ENCODE measurements at regions not wholly inside any gene's neighbourhood (a gene's known extent, or its start where the extent isn't known, plus 50 kb on each side); places are given as distances from the start of the nearest gene placed in this dataset.

DNA sequence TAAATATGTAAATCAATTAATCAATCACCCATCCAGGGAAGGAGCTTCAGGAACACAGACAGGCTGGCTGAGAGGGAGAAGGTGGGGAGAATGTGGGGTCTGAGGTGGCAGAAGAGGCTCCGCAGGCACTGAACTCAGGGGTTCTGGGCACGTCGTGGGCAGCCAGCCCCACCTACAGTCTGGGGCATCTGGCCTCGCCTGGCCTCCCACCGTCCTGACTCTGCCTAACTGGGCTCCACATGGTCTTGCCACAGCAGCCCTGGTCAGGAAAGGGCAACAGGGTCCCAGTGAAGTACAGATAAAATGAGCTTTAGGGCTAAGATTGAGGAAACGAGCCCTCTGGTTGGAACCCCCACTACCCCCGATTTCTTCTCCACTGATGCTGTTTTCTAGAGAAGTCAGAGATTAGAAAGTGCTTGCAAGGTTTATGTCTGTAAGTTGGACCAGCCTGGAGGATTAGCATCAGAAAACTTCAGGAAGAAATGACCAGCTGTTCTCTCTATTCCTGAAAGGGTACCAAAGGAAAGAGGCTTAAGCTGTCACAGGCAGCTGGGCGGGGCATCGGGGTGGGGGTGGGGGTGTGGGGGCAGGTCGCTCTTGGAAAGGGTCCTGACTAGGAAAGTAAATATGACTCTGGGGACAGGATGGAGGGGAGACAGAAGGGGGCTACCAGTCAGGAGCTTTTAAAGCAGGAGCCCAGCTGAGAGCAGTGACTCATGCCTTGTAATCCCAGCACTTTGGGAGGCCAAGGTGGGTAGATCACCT lies 261.7 kb downstream of the BUD13 start:
- no peak for DNase-seq (ENCODE audit: low read depth in 3 of 3, low spot score in 2 of 3)

DNA sequence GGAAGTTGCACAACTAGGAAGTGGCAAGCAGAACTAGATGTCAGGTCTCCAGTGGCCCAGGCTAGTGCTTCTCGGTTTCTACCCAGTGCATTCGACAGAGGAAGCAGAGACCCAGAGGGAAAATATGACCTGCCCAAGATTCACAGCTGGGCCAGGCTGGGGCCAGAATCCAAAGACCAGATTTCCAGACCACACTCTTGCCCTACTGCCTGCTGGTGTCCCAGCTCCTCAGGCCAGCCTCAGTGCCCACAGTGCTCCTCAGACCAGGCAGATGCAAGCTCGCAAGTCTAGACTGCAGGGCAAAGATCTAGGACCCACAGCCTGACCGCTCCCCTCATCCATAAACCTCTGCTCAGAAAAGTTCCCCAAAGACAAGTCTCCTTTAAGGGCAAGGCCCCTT lies 262.6 kb downstream of the BUD13 start:
- no peak for DNase-seq (ENCODE audit: low read depth in 3 of 3, low spot score in 2 of 3)

DNA sequence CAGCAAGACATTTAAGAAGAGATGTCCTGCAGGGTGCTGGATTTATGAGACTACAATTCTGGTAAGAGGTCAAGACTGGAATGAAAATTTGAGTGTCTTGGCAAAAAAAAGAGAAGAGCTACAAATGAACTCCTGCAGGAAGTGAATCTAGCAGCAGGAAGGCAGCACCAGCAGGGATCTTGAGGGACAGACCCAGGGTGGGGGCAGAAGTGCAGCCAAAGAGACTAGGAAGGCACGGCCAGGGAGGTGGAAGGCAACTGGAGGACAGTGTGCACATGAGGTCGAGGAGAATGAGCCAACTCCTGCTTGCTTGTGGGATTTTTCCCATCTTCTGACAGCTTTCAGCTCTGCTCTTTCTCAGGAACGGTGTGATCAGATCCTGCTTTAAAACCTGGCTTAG lies 263.2 kb downstream of the BUD13 start:
- no peak for DNase-seq (ENCODE audit: low read depth in 3 of 3, low spot score in 2 of 3)

DNA sequence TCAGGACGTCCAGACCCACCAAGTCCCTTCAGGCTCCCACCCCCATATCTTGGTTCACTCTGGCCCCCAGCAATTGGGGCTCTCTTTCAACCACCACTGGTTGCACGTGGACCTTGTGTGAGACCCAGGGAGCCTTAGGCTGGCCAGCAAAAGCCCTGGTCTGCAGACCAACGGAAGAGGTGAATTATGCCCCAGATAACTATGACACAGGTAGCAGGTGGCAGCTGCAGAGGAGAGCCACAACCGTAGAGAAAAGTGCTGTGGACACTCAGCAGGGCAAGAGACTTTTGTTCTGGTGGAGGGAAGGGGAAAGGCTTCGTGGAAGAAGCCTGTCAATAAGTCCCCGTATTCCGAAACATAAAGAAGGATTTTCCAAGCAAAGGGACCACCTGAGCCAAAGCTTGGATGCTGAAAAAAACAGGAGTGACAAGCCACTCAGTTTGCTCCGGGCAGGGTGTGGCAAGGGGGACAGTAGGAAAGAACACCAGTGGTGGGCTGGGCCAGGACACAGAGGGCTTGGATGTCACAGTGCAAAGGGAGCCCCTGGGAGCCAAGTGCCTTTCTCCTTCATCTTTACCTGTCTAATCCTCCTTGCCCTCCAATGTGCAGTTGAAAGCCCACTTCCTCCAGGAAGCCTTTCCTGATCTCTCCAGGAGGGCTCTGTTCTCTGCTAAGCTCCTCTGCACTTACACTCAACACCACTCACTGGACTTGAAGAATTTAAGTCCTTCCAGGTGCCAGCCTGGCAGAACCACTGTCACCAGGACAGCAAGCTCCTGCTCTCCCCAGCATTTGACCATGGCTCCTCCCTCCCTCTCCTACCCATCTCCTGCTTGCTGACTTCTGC lies 264.7 kb downstream of the BUD13 start:
- no peak for DNase-seq (ENCODE audit: low read depth in 3 of 3, low spot score in 2 of 3)

DNA sequence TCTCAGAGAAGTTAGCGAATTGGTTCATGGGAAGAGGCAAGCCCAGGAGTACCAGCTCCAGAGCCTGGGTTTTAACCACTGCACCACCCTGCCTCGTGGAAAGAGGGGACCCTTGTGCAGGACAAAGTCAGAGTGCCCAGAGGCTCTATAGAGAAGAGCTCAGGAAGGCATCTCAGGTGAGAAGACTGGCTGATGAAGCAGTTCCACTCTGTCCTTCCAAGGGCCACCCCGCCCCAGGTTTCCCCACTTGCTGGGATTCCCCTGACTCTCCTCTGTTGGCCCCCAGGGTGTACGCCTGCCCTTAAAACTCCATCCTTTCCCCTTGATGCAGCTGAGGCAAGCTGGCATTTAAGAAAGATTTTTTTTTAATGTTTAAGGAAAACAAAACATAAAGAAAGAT lies 265.8 kb downstream of the BUD13 start:
- no peak for DNase-seq (ENCODE audit: low read depth in 3 of 3, low spot score in 2 of 3)

DNA sequence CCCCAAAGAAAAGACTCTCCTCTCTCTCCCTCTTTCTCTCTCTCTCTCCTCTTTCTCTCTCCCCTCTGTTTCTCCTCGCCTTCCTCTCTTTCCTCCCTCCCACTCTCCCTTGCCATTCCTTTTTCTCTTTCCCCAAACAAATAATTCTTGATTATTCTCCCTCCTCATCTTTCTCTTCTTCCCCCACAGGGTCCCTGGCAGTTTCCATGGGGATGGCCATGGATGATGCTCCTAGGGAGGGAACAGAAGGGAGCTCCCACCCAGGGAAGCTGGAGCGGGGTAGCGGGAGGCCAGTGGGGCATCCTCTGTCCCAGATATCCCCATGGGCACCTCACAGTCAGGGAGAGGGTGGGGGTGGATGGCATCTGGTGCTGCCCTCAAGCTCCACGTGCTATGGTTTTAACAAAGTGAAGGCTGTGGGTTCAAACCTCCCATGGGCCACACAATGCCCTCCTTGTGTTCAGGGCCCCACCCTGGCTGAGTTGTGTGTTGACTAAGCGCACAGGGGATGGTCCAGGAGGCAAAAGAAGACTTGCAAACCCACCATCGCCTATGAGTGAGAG lies 266.4 kb downstream of the BUD13 start:
- DNase-seq (ENCODE audit: low read depth in 3 of 3, low spot score in 2 of 3) = no peak

DNA sequence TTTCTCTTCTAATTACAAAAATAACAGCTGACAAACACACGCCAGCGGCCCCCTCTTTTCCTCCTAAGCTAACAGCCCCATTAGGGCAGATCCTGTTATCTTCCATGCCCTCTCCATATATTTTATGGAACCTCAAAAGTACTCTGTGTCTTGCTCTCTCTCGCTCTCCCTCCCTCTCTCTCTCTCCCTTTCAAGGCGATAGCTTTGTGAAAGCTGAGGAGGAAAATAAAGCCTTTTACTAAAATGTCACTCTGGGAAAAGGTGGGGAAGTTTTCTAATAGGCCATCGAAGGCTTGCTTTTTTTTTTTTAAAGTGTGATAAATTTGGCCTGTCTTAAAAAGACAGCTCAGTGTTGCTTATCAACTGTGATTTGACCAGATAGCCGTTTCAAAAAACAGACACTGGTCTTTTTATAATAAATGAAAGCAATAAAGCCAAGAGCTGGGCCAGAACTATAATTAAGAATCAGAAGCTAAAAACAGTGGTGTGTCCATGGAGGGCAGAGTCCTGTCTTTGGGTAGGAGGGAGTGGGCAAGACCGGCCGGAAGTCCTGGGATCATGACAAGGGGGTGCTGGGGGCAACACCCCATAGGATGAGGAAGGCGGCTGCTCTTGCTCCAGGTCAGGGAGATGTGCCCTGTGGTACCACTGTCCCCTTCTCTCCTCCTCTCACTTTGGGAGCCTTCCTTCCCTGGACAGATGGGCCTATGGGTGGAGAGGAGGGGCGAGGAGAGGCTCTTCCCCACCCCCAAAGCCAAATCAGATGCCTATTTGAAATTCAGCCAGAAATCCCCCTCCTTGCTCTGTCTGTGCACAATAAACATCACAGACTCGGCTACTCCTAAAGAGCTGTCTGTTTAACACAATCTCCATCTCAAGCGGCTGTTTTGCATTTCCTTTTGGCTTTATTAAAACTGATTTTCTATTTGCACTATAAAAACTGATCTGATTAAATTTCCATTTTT lies 267.2 kb downstream of the BUD13 start:
- no peak for DNase-seq (ENCODE audit: low read depth in 3 of 3, low spot score in 2 of 3)

DNA sequence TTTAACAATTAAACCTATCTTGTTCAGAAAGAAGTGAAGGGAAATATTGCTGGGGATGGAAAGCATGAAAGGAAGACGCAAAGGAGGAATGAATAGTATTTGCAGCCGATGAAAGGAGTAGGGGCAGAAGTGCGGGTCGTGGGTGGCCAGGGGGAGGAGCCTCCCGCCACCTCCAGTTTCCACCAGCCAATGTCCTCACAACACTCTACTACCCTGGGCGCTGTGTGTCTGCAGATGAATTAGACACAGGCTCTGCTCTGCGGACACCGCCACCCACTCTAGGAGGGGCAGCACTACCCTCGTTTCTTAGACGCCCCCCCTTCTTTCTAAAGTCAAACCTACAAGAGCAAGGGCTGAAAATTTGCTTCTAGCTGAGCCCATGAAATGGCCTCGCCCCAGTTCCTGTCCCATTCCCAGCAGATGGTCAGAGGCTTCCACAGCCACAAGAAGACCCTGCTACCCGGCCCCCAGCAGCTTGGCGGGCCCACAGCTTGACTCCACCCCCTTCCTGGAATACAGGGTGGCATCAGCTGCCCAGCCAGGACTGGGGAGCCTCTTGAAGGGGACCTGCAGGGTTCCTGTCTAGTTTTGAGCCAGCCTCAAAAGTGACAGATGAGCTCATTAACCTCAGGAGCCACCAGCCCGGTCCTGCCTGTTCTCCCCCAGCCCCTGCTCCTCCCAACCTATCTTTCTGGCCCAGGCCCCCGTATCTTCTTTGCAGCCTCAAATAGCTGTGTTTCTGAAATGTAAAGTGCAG lies 268.1 kb downstream of the BUD13 start:
- no peak for DNase-seq (ENCODE audit: low read depth in 3 of 3, low spot score in 2 of 3)

DNA sequence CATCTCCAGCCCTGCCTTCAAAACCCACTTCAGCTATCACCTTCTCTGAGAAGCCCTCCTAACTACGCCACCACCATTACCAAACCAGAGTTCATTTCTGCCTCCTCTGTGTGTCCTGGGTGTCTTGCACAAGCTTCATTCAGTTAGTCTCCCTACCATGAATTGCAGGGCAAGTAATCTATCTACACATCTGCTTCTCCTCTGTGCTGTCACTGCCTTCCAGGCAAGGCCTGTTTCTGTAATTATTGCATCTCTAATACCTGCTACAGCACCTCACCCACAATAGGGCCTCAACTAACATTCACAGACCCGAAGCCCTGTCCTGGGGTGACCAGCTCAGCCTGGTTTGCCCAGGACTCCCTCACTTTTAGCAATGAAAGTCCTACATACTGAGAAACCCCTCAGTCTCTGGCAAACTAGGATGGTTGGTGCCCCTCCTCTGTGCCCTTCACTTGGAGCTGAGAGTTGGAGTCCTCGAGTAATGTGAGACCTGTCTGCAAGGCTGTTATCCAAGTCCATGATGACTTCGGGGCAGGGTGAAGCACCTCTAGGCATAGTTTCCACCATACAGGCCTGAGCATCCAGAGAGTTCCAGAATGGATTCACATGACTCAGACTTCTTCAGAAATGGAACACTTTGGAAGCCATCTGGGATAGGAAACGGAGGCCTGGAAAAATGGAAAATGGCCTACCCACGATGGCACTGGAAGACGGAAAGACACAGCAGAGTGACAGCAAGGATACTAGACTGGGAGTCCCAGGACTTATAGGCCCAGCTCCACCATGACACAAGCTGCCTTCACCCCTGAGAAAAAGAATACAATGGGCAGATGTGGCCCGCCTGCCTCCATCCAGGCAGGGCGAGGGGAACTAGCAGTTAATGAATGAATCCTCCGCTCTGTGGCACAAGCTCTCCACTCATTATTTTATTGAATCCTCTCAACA lies 269.3 kb downstream of the BUD13 start:
- no peak for DNase-seq (ENCODE audit: low read depth in 3 of 3, low spot score in 2 of 3)

DNA sequence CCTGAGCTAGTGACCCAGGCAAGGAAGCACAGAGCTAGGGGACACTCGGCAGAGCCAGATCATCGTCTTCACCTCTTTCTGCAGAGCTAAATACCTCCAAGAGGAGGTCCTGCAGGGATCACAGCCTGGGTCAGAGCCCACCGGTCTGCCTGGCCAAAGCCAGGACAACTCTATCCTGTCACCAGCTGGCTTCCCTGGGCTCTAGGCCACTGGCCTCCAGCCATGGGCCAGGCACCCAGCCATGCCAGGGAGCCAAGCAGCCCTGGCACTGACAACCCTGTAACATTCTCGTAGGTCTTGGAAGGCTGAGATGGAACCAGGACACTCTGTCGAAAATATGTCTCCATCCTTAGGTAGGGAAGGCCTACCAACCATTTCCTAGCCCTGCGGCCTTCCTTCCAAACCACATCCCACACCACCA lies 270.1 kb downstream of the BUD13 start:
- DNase-seq (ENCODE audit: low read depth in 3 of 3, low spot score in 2 of 3) = no peak

DNA sequence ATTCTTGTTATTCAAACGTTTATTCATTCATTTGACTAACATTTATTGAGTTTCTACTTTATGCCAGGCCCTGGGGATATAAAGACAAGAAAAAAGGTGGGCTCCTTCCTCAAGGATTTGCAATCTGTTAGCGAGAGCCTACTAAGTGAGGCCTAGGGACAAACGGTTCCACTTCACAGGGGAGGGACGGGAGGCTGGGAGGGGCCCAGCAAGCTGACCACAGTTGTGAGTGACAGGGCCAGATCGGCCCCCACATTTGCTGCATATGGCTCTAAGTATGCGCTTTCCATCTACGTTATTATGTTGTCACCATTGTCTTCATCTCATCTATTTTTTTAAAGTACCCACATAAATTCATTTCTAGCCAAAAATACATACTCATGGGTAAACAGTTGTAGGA lies 271.1 kb downstream of the BUD13 start:
- DNase-seq (ENCODE audit: low read depth in 3 of 3, low spot score in 2 of 3) = no peak

DNA sequence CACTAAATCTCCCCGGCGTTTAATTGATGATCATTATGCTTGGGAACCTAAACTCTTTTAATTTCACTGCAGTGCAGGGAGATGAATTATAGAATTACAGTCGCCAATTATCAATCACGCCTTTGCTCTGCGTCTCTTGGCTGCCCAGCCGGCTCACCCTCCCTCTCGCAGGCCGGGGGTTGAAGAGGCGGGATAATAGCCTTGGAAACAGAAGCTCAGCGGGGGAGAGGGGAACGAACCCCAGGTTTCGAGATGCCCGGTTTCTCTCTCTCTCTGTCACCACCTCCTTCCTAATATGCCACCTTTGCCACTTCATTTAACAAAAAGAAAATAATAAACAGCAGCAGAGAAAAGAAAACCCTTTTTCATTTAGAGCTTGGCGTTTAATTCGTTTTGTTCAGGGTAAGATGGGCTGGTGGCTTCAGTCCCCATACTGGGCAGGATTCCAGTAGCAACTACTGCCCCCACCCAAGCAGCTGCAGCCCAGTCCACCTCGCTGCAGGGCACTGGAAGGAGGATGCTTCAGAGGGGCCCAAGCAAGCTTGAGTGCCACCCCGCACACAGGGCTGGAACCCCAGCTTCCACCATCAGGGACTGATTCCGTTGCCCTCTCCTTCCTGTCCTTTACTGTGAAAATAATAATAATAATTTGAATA lies 271.7 kb downstream of the BUD13 start:
- no peak for DNase-seq (ENCODE audit: low read depth in 3 of 3, low spot score in 2 of 3)

DNA sequence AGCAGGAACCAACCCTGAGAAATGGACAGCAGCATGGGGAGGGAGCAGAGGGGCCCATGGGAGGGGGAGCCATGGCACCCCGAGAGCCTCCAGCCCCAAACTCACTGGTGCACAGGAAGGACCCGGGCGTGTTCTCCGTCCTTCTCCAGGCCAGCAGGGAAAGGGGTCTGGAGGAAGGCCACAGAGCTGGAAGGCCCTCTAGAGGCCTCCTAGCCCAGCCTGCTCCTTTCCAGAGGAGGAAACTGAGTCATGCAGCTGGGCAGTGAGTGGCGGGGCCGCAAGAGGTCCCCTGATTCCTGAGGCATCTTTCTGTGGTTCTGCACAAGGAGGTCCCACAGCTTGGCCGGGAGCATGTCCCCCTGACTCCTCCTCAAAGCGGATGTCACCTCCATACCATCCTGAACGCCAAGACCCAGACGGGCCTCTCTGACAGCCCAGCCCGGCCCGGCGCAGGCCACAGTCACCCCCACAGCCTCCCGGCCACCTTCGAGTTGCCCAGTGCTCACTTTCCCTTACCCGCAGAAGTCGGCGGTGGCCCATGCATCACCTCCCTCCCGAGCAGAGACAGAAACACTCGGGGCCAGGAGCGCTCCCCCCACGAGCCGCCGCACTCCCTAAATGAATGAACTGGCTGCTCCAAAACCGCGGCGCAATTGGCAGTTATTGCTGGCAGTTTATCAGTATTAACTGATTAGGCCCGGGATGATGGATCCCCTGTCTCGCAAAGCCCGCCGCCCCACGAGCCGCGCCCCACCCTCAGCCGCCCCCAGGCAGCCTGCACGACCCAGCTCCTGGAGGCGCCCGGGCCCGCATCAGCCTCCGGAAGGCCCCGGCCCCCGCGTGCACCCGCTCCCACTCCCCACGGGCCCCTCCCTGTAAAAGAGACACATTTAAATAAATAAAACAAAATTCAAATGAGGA lies 272.5 kb downstream of the BUD13 start:
- no peak for DNase-seq (ENCODE audit: low read depth in 3 of 3, low spot score in 2 of 3)

DNA sequence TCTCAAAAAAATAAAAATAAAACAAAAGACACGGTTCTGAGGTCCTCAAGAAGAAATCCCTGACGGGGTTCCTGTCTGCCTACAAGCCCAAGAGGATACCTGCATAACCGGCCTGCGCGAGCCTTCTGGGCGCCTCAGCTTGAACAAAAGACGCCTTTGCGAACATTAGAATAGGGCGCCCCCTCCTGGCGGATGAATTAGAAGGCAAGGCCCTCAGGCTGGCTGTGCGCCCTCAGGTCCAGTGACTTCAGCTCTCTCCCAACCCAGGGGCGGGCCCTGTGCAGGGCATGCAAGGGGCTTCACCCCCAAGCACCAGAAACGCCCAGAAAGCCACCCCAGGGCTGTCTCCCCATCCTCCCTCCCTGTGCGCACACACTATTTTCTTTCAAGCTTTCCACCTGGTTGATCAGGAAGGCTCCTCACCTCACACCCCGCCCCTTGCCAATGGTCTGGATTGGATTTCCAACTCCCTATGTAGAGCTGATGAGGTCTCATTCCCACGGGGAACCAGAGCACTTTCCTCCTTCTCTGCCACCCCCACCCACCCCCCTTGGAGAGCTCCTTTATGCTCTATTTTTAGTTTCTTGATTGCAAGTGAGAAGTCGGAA lies 273.3 kb downstream of the BUD13 start:
- DNase-seq (ENCODE audit: low read depth in 3 of 3, low spot score in 2 of 3) = peak; percentile 60 to 84 (median 81)

DNA sequence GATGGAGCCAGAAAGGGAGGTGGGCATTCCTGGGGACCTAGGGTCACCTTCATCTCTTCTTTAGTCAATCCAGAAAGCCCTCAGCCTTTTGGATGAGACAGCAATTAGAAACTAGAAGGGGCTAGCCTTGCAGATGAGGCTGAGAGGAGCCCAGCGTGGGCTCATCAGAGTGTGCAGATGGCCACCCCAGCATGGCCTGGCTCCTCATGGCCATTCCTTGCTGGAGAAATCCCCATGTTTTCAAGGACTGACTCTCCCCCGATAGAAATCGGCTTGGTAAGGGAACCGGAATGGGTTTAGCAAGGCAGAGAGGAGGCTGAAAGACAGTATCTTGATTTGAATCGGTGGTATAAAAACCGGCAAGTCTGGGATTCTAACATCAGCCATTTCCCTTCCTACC lies 274.6 kb downstream of the BUD13 start:
- DNase-seq (ENCODE audit: low read depth in 3 of 3, low spot score in 2 of 3) = no peak

DNA sequence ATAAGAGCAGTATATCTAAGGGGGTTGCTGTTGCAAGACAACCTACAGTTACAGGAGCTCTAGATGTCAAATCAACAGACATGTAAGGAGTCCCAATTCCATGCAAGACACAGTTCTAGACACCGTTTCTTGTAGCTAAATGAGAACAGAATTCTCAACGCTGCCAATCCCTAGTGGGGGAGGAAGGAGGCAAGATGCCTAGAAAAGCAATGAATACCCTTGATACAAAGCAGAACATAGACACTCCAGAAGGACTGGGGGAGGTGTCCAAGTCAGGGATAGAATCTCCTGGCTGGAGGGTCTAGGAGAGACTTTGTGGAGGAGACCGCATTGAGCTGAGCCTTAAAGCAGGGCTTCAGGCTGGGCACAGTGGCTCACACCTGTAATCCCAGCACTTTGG lies 280.2 kb downstream of the BUD13 start:
- no peak for DNase-seq (ENCODE audit: low read depth in 3 of 3, low spot score in 2 of 3)
